ENCODE measurements at regions not wholly inside any gene's neighbourhood (a gene's known extent, or its start where the extent isn't known, plus 50 kb on each side); places are given as distances from the start of the nearest gene placed in this dataset.

DNA sequence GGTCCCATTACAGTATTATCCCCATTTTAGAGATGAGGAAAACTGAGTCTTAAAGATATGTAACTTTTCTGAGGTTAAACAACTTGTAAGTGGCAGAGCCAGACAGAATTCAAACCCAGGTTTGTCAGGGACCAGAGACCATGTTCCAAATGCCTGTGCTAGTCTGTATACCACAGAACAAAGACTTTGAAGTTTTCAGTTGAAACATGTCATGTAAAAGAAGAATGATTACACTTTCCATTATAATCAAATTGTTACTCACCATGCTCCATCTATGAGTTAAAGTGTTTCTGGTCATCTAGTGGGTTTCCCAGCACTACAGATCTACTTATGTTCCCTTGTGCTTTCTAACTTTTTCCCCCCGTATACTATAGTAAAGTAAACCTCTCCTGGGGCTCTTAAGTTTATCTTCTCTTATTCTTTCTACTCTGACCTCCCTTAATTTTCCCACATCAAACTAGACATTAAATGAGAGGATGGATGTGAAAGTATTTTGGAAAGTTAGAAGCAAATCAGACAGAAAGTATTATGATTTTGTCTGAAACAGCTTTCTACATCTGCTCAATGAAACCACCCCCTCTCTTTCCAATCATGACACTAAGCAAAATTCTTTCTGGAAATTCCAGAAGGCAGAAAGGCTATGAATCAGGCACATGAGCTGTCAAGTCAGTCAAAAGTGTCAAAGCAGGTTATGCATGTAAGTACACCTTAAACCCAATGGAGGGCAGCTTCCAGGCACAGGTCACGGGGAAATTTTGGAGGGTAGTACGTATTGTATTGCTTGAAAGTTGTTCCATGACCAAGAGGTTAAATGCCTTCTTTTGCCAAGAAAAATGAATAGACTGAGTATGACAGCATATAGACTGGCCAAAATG, 132.7 kb upstream of the MAP3K7 start:
- Histone ChIP-seq H3K27ac (no peak overlapping the region), H3K9me3 (no peaks in the 10 kb centered on the region)
- intact Hi-C loops (cut with DNase I) = no loop called here

DNA sequence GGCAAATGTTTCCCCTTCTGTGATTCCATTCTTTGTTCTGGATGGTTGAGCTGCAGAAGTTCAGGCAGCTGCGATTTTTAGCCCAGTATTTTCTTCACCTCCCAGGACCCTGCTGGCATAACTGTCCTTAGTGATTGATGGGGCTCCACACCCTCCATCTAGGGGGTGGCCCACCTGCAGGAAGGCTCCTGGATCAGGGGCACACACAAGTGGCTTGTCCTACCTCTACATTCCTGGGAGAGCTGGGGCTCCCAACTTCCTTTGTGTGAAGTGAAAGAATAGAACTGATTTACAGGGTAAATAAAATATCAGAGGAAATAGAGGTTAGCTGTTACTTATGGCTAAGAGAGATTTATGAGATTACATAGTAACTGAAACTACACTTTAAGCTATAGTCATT, 129.5 kb upstream of the MAP3K7 start:
- TF ChIP-seq, protein P1, sequence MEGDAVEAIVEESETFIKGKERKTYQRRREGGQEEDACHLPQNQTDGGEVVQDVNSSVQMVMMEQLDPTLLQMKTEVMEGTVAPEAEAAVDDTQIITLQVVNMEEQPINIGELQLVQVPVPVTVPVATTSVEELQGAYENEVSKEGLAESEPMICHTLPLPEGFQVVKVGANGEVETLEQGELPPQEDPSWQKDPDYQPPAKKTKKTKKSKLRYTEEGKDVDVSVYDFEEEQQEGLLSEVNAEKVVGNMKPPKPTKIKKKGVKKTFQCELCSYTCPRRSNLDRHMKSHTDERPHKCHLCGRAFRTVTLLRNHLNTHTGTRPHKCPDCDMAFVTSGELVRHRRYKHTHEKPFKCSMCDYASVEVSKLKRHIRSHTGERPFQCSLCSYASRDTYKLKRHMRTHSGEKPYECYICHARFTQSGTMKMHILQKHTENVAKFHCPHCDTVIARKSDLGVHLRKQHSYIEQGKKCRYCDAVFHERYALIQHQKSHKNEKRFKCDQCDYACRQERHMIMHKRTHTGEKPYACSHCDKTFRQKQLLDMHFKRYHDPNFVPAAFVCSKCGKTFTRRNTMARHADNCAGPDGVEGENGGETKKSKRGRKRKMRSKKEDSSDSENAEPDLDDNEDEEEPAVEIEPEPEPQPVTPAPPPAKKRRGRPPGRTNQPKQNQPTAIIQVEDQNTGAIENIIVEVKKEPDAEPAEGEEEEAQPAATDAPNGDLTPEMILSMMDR (IDR thresholded peaks at IDR 0.05) = no peak
- Histone ChIP-seq H3K4me1 (no peaks in the 10 kb centered on the region), H3K27me3 (no peaks in the 10 kb centered on the region), H3K36me3 (no peaks in the 10 kb centered on the region), H3K9me3 (no peaks in the 10 kb centered on the region), H3K4me3 (no peak overlapping the region), H3K27ac (no peak overlapping the region)
- DNase-seq (ENCODE audit: low spot score in 2 of 2) = no peak
- intact Hi-C loops (cut with DNase I) = no loop called here

More for the DNA sequence above, 132.7 kb upstream of the MAP3K7 start:
- TF ChIP-seq, protein P1 (IDR thresholded peaks at IDR 0.05) = no peak
- Histone ChIP-seq H3K4me3 (no peak overlapping the region), H3K27me3 (no peaks in the 10 kb centered on the region), H3K36me3 (no peaks in the 10 kb centered on the region), H3K4me1 (no peaks in the 10 kb centered on the region)
- DNase-seq (ENCODE audit: low spot score in 2 of 2) = no peak

DNA sequence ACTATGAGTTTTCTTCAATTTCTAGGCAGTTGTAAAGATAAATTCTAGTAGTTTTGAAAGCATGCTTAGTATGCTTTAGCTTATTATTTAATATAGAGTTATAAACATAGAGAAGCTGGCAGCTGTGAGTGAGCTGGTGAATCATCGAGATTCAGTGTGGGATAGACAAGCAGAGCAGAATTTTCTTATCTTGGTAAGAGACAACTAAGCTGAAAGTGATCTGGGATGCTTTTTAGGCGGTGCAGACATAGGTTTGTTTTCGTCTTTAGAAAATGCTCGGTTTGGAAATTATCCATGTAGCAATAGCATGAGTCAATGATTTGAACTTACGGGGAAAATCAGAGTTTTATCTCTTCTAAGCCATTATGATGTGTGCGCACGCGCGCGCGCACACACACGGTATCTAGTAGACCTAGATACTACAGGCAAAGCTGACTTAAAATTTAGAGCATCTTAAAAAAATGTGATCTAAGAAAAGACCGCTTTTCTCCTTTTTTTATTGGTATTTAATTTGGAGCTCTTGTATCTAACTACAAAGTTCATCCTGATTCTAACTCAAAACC, 128.3 kb upstream of the MAP3K7 start:
- no peaks in the 10 kb centered on the region for H3K4me1 ChIP-seq
- H3K9me3 ChIP-seq = no peaks in the 10 kb centered on the region
- H3K36me3 ChIP-seq = no peaks in the 10 kb centered on the region
- H3K4me3 ChIP-seq = no peak overlapping the region
- H3K27ac ChIP-seq = no peak overlapping the region
- TF ChIP-seq, protein P1 (IDR thresholded peaks at IDR 0.05) = no peak
- DNase-seq (ENCODE audit: low spot score in 2 of 2) = no peak
- intact Hi-C loops (cut with DNase I) = no loop called here
- no peaks in the 10 kb centered on the region for H3K27me3 ChIP-seq

DNA sequence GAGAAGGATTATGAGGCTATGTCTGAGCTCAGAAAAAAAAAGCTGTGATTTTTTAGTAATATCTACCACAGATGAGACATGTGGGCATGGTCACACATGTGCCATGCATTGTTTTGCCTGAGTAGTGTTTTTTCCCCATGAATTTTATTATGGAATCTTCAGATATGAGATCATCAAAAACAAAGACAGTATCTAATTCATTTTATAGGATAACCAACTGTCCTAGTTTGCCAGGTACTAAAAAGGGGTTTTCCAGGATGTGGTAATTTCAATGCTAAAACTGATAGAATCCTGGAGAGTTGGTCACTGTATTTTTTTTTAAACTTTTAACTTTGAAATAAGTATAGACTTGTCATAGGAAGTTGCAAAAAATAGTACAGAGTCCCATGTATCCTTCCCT, 127.4 kb upstream of the MAP3K7 start:
- H3K27me3 ChIP-seq = no peaks in the 10 kb centered on the region
- intact Hi-C loops (cut with DNase I) = no loop called here
- no peak overlapping the region for H3K27ac ChIP-seq
- H3K36me3 ChIP-seq = no peaks in the 10 kb centered on the region
- no peaks in the 10 kb centered on the region for H3K4me1 ChIP-seq
- H3K4me3 ChIP-seq = no peak overlapping the region
- DNase-seq (ENCODE audit: low spot score in 2 of 2) = no peak
- TF ChIP-seq, protein P1 (IDR thresholded peaks at IDR 0.05) = no peak
- no peaks in the 10 kb centered on the region for H3K9me3 ChIP-seq

DNA sequence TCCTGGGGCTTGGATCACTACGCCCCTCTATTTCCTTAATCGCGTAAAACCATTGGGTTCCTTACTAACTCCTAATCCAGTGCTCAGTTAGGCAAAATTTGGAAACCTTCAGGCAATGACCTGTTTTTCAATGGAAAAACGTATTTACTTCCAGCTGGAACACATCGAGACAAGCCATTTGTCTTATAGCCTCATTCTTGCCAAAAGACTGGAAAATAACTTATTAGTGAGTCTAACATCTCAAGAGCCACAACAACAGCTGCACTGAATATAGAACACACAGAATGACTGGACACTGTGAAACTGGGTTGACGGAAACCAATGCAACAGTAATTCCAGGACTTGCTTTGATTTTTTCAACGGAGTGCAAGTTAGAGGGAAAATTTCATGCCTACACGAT, 125.2 kb upstream of the MAP3K7 start:
- Histone ChIP-seq H3K4me3 (no peak overlapping the region), H3K9me3 (no peaks in the 10 kb centered on the region), H3K4me1 (no peaks in the 10 kb centered on the region), H3K27me3 (no peaks in the 10 kb centered on the region), H3K27ac (no peak overlapping the region), H3K36me3 (no peaks in the 10 kb centered on the region)
- intact Hi-C loops (cut with DNase I) = no loop called here
- TF ChIP-seq, protein P1 (IDR thresholded peaks at IDR 0.05) = no peak
- no peak for DNase-seq (ENCODE audit: low spot score in 2 of 2)
